HG03139 (cell line): ENCODE measurements at regions not wholly inside any gene's neighbourhood (a gene's known extent, or its start where the extent isn't known, plus 50 kb on each side); places are given as distances from the start of the nearest gene placed in this dataset.
"Not testable (repeated sequence)": the region's sequence is repeated elsewhere in the genome, so short reads cannot be mapped to it uniquely, and the experiment has no call there.

Experiments used
- ATAC-seq: cut with Tn5 transposase; IDR thresholded peaks from one replicate; pipeline ENCODE4 v1.9.1; 2021; ENCODE audit not compliant: unreplicated experiment

DNA sequence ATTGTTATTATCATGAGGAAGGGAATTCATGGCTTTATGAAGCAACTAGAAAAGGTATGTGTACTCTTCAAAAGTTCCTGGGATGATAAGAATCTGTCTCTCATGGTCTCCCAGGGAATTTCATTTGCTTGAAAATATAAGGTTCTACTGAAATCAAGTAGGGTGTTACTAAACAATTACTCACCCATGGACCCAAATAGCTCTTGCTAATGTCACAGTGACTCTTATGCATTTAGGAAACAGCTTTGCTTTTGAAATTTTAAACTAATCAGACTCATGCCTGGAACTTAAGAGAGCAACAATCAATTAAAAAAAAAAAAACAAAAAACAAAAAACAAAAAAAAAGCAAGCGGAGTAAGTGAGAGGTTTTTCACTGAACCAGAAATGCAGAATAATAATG is 1546.3 kb upstream of the TENM4 start:
- ATAC-seq, result no peak

DNA sequence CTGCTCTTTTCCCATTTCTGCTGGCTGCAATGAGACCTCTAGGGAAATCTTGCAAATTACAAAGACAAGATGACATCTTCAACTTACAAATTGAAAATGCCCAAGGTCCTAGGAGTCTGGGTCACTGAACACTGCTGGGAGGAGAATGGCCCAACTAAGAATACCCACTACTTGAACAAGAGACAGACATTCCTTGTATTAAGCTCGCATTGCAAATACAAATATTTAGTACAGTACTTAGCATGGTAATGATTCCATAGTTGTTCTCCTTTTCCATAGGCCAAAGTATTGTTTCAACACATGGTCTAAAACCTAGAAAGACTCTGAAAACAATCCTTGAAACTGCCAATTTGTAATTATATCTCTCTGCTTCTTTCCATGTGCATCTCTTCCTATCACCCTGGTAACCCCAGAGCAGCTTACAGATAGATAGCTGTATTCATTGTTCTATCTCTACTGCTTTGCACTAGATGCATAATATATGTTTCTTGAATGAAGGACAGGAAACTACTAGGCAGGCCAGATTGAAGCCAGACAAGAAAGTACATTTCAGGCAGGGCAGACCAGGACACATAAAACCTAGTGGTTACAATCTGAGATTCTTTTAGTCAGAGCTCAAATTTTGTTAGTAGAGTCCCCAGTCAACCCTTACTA is 1545.7 kb upstream of the TENM4 start:
- no peak for ATAC-seq

DNA sequence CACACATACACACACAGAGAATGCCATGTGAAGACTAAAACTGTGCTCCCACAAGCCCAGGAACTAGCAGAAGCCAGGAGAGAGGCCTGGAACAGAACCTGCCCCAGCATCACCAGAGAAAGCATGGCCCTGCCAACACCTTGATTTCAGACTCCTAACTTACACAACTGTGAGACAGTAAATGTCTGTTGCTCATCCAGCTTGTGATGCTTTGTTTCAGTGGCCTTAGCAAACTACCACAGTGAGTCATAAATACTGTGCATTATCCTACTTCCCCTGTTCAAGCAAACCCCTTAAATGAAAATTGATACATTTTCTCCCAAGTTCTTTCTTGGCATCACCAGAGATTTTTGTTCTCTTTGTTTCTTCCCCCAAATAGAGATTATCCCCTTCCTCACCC is 1539.4 kb upstream of the TENM4 start:
- ATAC-seq, result no peak

DNA sequence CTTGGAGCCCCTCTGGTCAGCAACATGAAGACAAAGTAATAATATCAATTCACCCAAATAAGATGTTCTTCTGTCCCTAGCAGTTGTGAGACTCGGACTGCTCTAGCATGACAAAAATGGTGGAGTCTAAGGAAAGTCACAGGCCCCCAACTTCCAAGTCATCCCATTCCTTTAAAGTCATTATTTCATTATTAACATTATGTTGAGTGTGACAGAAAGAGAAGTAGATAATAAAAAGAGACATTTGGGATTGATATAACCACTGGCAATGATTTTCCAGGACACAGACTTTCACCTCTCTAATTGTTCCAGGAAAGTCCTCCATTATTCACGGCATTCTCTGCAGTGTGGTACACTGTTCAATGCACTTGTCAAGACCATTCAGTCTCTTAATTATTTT is 1533.0 kb upstream of the TENM4 start:
- no peak for ATAC-seq

DNA sequence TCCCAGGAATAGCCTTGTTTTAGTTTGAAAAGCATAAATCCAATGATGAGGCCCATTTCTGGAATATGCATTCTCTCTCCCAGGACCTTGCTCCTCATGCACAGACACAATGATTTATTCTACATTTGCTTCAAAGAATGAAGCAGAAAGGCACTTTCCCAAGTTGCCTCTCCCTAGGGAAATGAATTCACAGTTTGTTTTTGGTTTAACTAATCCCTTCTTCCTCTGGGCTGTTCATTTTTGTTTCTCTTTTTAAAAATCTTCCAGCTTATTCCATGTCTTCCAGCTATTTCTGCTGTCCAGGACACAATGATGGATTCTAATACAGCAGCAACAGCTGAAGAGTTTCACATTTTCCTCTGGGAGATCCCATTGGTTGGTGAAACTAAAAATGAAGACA is 1529.2 kb upstream of the TENM4 start:
- no peak for ATAC-seq

DNA sequence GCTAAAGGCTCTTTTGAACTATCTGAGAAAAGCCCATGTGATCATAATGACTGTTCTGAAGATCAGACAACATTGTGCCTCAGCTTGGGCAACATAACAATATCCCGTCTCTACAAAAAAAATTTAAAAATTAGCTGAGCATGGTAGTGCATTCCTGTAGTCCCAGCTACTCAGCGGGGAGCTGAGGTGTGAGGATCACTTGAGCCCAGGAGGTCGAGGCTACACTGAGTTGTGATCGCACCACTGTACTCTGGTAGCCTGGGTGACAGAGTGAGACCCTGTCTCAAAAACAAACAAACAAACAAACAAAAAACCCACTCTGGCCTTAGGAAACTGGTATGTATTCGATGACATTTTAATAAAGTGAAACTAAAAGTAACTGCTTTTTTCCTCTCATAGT is 1526.8 kb upstream of the TENM4 start:
- no peak for ATAC-seq

DNA sequence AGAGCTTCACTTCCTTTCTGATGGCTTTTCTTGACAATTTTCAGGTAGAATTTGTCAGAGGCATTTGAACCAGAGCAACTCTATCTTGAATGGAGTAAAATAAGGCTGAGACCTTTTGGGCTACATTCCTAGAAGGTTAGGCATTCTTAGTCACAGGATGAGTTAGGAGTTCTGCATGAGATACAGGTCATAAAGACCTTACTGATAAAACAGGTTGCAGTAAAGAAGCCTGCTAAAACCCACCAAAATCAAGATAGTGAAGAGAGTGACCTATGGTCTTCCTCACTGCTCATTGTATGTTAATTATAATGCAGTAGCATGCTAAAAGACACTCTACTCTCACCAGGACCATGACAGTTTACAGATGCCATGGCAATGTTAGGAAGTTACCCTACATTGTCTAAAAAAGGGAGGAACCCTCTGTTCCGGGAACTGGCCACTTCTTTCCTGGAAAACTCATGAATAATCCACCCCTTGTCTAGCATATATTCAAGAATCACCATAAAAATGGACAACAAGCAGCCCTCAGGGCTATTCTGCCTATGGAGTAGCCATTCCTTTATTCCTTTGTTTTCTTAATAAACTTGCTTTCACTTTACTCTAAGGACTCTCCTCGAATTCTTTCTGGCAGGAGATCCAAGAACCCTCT is 1519.7 kb upstream of the TENM4 start:
- ATAC-seq, result no peak

DNA sequence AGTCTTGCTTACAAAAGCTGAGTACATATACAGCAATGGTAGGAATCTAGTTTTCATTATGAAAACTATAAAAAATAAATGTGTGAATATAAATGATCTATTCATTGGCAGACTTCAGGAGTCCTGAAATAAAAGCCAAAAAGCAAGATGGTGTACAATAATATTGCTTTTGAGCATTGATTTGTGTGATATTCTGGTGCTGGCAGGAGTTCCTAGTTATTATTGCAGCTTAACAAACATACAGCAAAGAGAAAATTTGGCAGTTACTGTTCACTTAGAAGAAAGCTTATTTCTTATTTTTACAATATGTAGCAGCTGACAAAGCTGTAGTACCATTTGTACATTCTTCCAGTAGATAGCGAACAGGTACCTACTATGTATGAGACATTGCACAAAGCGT is 1518.9 kb upstream of the TENM4 start:
- ATAC-seq, result no peak

DNA sequence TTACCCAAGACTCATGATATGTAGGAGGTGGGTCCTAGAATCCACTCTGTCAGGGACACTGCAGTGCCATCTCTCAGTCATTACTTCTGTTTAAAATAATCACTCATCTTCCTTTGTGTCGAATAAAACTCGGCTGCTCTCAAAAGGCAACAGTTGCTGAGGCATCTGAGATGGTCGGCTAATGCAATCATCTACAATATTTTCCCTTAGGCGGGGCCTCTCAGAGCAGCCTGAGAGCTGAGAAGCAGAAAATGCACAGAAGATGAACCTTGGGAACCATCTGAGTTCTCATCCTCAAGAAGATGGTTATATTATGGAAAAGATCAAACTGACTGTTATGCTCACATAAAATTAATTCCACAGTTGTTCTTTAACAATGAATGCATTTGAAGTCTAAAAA is 1518.2 kb upstream of the TENM4 start:
- ATAC-seq, result no peak

DNA sequence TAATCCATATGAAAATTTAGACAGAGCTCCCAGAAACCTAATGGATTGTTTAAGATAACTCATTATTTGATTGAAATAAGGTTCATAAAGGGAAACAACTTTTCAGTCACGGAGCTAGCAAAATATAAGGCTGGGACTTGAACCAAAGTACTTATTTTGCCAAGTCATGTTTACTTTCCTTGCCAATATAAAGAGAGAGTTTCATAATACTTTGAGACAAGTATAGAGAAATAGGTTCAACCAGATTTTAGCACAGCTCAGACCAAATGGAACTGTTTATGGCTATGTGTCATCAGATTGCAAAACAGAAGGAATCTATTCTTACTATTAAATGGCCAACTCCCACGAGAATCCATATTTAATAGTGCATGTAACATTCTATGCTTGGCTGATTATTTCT is 1517.5 kb upstream of the TENM4 start:
- ATAC-seq, result no peak

DNA sequence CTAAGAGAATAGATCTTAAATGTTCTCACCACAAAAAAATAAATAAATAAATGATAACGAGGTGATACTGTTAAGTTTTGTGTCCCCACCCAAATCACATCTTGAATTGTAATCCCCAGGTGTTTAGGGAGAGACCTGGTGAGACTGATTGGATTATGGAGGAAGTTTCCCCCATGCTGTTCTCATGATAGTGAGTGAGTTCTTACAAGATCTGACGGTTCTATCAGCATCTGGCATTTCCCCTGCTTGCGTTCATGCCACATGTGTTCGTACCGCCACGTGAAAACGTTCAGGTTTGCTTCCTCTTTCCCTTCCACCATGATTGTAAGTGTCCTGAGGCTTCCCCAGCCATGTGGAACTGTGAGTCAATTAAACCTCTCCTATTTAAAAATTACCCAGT is 1514.8 kb upstream of the TENM4 start:
- no peak for ATAC-seq

DNA sequence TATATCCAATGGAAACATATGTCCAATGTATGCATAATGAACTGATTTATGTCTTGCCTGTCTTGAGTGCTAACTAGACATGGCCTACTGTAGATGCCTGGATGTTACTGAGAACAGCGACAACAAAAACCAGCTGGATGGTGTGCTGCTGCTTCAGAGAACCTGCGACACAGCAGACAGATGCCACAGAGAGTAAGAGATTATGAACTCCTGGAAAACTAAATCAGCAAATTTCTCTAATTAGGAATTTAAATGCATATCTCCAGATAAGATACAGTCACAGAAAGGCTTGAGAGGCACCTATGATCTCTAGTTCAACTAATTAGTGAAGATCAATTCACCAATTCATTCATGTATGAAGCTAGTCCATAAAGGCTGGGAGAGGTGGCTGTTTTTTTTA is 1508.0 kb upstream of the TENM4 start:
- ATAC-seq, result no peak

DNA sequence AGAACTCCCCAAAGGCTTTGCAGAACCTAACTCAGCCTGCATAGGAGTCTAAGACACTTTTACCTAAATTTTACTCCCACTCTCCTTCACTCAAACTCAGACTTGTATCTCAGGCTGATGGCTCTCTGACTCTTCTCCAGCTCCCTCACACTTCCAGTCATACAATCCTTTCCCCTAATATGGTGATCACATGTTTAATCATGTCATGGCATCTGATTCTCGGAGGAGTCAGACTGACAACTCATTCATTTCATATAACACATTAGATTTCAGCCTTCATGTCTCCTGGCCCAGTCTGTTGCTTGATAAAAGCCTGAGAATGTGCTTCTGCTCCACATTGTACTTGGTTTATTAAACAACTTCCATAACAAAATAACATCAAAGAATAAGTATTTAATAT is 1503.9 kb upstream of the TENM4 start:
- no peak for ATAC-seq

DNA sequence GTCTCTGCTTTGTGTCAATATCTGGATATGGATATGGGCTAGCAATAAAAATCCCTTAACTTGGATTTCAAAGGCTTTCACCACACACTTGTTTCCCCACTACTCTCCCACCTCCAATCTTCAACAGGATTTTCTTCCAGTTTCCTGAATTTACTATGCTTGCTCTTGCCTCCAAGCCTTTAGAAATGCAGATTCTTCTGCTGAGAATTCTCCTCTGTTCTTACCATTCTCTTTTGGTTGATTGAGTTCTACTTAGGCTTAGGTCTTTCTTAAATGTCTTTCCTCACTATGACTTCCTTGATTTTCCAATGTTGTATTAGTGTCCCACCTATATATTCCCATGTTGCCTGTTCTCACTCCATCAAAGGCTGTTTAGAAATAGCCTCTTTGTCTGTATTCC is 1502.4 kb upstream of the TENM4 start:
- no peak for ATAC-seq

DNA sequence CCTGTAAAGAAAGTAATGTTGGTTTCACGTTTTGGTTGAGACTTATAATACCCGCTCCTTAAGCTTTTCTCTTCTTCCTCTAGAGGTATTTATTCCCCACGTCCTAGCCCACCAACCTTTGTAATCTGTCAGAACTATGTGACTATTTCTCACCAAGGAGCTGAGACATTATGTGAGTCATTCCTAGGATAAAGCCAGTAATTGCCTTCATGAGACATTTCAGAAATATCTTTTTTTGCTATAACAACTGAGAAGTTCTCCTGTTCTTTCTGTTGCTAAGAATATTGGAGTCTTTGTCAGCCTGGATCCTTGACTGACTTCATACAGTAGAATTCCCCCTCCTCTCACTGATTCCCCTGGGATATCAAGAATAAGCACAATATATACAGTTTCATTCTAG is 1497.0 kb upstream of the TENM4 start:
- ATAC-seq, result no peak

DNA sequence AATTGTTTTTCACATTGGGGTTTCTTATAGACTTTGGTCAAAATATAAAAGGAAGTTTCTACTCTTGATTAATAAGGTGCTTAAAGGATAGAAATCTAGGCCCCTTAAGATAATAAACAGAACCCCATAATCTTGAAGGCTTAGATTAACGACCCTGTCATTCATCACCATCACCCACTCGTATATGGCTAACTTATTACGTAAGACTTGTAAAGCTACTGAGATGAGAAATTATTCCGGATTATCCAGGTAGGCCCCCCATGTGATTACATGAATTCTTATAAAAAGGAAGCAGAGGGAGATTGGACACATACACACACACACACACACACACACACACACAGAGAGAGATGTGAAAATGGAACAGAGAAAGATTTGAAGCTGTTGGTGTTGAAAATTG is 1489.2 kb upstream of the TENM4 start:
- ATAC-seq, result no peak

DNA sequence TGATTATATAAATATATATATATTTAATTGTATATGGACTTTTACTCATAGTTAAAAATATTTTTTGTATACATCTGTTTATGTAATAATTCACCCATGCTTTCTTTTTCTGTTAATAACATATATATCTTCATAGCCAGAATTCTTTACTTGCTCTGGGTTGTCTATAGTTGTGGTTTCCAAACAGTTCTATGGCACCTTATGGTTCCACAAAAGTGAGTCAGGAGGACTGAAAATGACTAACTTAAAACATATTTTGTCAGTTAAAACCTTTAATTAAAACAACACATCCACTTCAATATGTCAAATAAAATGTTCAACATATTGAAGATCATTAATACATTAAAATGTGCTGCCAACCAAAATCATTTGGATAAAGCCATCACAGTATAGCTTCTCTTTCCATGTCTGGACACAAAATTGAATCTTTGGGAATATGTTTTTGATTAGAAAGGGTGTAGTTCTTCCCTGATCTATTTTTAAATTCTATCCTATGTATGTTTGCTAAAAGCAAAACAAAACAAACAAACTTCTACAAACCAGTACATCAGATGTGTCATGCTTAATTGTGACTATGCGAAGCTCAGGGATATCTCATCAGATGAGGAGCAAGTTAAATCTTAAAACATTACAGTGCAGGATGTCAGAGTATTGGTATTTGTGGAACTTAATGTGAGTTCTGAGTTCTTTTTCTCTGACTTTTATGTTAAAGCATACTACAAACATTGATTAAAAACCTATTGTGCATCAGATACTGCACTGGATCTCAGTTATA is 1488.4 kb upstream of the TENM4 start:
- no peak for ATAC-seq

DNA sequence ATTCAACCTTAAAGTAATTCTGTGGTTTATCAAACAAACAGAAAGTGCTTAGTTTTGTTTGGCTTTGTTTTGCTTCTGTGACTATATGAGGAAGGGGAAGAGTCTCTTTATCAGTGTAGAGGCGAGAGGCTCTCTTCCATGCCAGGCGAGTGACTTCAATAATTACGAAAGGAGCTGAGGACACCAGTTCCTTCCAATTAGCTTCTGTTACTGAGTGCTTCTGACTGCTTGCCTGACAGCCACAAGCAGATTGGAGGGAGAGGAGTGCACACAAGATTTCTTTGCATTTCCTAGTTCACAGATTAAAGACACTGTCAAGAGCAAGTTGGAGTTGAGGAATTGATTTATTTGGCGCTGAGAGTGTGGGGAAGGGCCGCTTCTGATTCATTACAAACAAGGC is 1484.5 kb upstream of the TENM4 start:
- ATAC-seq, result no peak

DNA sequence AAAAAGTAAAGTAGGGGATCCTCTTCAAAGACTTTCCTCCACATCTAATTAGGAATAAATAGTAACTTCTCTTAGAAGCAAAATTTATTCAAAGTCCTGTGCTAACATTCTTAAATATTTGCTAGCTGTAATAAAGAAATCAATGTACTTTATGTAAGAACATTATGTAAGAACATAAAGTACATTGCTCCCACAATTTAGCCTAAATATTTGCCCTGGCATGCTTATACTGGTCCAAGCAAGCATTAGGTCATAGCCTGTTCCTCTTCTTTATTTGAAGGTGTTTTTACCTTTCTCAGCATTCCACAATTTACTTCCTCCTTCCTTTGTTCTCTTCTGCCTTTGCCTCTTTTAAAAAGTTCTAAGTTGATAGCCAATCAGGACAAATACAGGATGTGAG is 1480.5 kb upstream of the TENM4 start:
- ATAC-seq, result not testable (repeated sequence)

DNA sequence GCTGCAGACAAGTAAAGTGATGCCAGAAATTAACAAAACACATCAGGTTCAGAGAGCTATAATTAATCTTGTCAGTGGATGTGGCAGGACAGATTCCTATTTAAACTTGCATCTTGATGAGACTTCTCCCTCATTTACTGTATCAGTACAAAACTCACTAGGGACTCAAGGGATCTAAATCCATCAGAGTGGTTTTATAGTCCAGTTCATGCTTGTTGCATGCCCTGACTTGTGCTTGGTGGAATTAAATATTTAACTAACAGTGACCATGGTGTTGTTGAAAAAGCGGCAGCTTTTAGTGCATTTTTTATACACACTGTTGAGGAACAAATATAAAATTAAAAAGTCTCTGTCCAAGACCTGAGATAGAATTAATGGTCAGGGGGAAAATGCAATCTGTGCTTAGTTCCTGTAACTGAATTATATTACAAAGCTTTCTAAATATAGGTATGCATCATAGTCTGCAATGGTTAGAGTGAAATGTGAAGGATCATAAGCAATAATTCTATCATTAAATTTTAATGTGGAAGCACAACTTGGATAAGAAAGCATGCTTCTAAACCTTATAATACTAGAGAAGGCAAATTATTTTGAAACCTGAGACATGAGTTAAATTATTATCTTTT is 1475.5 kb upstream of the TENM4 start:
- ATAC-seq, result no peak

DNA sequence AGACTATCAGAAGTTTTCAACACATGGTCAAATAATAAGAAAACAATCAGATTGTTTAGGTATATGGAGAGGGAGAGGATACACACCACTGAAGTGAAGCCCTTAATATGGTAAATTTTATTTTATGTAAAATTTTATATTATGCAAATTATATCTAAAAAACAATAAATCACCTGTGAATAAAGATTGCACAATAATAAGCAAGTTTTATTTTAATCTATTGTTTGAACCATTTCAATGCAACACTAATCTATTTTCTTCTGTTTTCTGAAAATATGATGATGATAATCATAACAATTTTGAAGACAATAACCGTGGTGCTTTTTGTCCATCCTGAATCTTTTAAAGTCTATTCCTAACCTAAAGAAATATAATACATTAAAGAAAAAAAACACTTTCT is 1473.5 kb upstream of the TENM4 start:
- no peak for ATAC-seq

DNA sequence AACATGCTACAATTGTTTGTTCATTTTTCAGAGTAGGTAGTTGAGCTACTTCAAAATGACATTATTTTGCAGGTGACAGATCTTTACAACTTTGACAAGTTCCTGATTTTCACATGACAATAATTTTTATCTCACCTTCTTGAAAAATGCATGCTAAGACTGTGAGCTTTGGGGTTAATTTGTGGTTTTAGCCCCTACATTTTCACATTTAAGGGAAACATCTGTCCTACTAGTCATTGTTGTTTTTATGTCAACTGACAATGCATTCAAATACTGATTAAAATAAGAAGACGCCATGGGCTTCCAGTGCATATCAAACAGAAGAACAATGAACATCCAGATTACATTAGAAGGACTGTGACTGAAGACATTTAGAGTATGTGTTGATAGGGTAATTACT is 1470.8 kb upstream of the TENM4 start:
- ATAC-seq, result no peak
